ENCODE measurements at regions not wholly inside any gene's neighbourhood (a gene's known extent, or its start where the extent isn't known, plus 50 kb on each side); places are given as distances from the start of the nearest gene placed in this dataset.

DNA sequence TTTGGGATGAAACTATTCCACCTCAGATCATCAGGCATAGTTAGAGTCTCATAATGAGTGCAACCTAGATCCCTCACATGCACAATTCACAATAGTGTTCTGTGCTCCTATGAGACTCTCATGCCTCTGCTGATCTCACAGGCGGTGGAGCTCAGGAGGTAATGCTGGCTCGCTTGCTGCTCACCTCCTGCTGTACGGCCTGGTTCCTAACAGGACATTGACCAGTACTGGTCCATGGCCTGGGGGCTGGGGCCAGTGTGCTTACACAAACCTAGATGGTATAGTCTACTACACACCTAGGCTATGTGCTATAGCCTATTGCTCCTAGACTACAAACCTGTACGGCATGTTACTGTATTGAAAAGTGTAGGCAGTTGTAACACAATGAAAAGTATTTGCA, 448.4 kb downstream of the RPS6KC1 start:
- no peaks in the 10 kb centered on the region for H3K9me2 ChIP-seq (replicated peaks; ENCODE audit: control insufficient read depth, low read length)
- no peaks in the 10 kb centered on the region for H4K20me1 ChIP-seq (ENCODE audit: control insufficient read depth, insufficient read depth, low read depth, low read length)
- H3K27ac ChIP-seq (ENCODE audit: low read depth, low read length) = no peak overlapping the region
- H3K4me1 ChIP-seq (ENCODE audit: control insufficient read depth, low read length) = no peaks in the 10 kb centered on the region
- no peaks in the 10 kb centered on the region for H3K9me3 ChIP-seq (ENCODE audit: control insufficient read depth, insufficient read depth, low read length)
- TF ChIP-seq EZH2phosphoT487 (IDR thresholded peaks at IDR 0.05; ENCODE audit: borderline replicate concordance, low read length) = no peak
- TF ChIP-seq, protein P1, sequence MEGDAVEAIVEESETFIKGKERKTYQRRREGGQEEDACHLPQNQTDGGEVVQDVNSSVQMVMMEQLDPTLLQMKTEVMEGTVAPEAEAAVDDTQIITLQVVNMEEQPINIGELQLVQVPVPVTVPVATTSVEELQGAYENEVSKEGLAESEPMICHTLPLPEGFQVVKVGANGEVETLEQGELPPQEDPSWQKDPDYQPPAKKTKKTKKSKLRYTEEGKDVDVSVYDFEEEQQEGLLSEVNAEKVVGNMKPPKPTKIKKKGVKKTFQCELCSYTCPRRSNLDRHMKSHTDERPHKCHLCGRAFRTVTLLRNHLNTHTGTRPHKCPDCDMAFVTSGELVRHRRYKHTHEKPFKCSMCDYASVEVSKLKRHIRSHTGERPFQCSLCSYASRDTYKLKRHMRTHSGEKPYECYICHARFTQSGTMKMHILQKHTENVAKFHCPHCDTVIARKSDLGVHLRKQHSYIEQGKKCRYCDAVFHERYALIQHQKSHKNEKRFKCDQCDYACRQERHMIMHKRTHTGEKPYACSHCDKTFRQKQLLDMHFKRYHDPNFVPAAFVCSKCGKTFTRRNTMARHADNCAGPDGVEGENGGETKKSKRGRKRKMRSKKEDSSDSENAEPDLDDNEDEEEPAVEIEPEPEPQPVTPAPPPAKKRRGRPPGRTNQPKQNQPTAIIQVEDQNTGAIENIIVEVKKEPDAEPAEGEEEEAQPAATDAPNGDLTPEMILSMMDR (IDR thresholded peaks at IDR 0.05; ENCODE audit: low read depth, low read length, poor library complexity, severe bottlenecking) = no peak
- H3F3A ChIP-seq (ENCODE audit: control insufficient read depth, insufficient read depth) = no peaks in the 10 kb centered on the region
- H3K4me2 ChIP-seq (ENCODE audit: low read length) = no peak overlapping the region
- no peaks in the 10 kb centered on the region for H3K36me3 ChIP-seq (ENCODE audit: control insufficient read depth, low read length)
- H3K4me3 ChIP-seq (ENCODE audit: low read length) = no peak overlapping the region
- no peaks in the 10 kb centered on the region for H3K27me3 ChIP-seq (ENCODE audit: control insufficient read depth, low read length)
- H3K79me2 ChIP-seq (ENCODE audit: control insufficient read depth, low read length) = no peaks in the 10 kb centered on the region

DNA sequence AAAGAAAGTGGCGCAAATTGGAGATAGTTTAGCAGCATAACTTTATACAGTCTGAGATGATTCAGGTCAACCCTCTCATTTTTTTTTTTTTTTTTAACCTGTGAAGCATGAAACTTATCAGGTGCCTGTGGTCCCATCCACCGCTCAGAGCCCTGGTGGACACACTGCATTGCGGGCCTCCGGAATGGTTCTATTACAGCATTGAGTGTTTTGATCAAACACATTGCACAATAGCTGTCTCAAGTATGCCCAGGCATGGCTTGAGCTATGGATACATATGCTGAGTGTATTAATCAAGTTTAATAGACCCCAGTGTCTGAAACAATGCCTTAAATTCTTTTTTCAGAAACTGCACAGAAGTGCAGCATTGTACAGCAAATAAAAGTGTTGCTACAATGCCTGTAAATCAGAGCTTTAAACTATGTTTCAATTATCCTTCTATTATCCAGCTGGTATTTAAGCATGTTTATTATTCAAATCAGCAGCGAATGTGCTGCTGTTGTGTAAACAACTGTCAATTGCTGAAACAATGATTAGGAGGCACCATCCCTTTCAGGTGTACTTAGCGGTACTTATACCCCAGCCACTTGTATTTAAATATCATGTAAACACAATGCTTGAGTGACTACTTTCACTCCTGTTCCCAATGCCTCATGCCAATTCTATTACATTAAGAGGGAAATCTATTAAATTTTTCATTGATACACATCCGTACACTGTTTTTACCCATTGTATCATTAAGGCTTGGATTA, 456.6 kb downstream of the RPS6KC1 start:
- Histone ChIP-seq H3K4me2 (ENCODE audit: low read length) (no peak overlapping the region), H3K9me3 (ENCODE audit: control insufficient read depth, insufficient read depth, low read length) (no peaks in the 10 kb centered on the region), H3K79me2 (ENCODE audit: control insufficient read depth, low read length) (no peaks in the 10 kb centered on the region), H3K27me3 (ENCODE audit: control insufficient read depth, low read length) (peaks cover 6% of the 10 kb centered on the region), H3K4me1 (ENCODE audit: control insufficient read depth, low read length) (no peaks in the 10 kb centered on the region), H3K4me3 (ENCODE audit: low read length) (no peak overlapping the region), H3K27ac (ENCODE audit: low read depth, low read length) (no peak overlapping the region), H4K20me1 (ENCODE audit: control insufficient read depth, insufficient read depth, low read depth, low read length) (no peaks in the 10 kb centered on the region), H3F3A (ENCODE audit: control insufficient read depth, insufficient read depth) (no peaks in the 10 kb centered on the region), H3K9me2 (replicated peaks; ENCODE audit: control insufficient read depth, low read length) (no peaks in the 10 kb centered on the region), H3K36me3 (ENCODE audit: control insufficient read depth, low read length) (no peaks in the 10 kb centered on the region)
- TF ChIP-seq EZH2phosphoT487 (IDR thresholded peaks at IDR 0.05; ENCODE audit: borderline replicate concordance, low read length) = no peak
- TF ChIP-seq, protein P1 (IDR thresholded peaks at IDR 0.05; ENCODE audit: low read depth, low read length, poor library complexity, severe bottlenecking) = no peak

DNA sequence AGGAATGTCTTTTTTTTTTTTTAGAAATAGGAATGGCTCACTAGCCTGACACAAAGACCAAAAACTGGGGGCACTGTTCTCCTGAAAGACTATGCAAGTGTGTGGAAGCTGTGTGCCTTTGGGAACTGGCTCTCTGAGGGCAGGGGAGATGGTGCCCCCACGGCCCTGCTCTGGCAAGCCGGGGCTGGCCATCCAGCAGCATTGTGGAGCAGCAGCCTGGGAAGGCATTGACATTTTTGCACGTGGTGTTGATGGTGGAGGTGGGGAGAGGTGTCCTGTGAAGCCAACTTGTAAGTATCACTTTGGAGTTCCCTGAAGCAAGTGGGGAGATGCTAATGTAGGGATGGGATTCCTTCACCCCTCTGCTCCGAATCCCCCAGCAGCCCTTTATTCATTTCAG, 460.1 kb downstream of the RPS6KC1 start:
- Histone ChIP-seq H3K27me3 (ENCODE audit: control insufficient read depth, low read length) (peaks cover 6% of the 10 kb centered on the region), H3K4me3 (ENCODE audit: low read length) (no peak overlapping the region), H3K27ac (ENCODE audit: low read depth, low read length) (no peak overlapping the region), H3K9me3 (ENCODE audit: control insufficient read depth, insufficient read depth, low read length) (no peaks in the 10 kb centered on the region), H4K20me1 (ENCODE audit: control insufficient read depth, insufficient read depth, low read depth, low read length) (no peaks in the 10 kb centered on the region), H3K9me2 (replicated peaks; ENCODE audit: control insufficient read depth, low read length) (no peaks in the 10 kb centered on the region), H3K4me2 (ENCODE audit: low read length) (no peak overlapping the region), H3K36me3 (ENCODE audit: control insufficient read depth, low read length) (no peaks in the 10 kb centered on the region), H3F3A (ENCODE audit: control insufficient read depth, insufficient read depth) (no peaks in the 10 kb centered on the region), H3K79me2 (ENCODE audit: control insufficient read depth, low read length) (no peaks in the 10 kb centered on the region), H3K4me1 (ENCODE audit: control insufficient read depth, low read length) (no peaks in the 10 kb centered on the region)
- TF ChIP-seq, protein P1 (IDR thresholded peaks at IDR 0.05; ENCODE audit: low read depth, low read length, poor library complexity, severe bottlenecking) = no peak
- no peak for TF ChIP-seq EZH2phosphoT487 (IDR thresholded peaks at IDR 0.05; ENCODE audit: borderline replicate concordance, low read length)
